Prostate gland (tissue), 2 donors: ENCODE measurements at regions not wholly inside any gene's neighbourhood (a gene's known extent, or its start where the extent isn't known, plus 50 kb on each side); places are given as distances from the start of the nearest gene placed in this dataset.
"Not testable (repeated sequence)": the region's sequence is repeated elsewhere in the genome, so short reads cannot be mapped to it uniquely, and the experiment has no call there.

Experiments
- DNase-seq: peaks from one replicate; pipeline ENCODE4 v3.0.0-alpha.2; 2019; ENCODE audit warnings: low spot score
- H3K27ac ChIP-seq, 2 donors: fragments of 200-600 bp; sonication (generic); 2 replicates each; pipeline ENCODE4 v1.5.1; 2017 to 2019
- H3K27me3 ChIP-seq: fragments of 200-600 bp; sonication (generic); replicated peaks from 2 replicates; pipeline ENCODE4 v1.5.1; 2019; ENCODE audit not compliant: insufficient read depth
- H3K36me3 ChIP-seq, 2 donors: fragments of 200-600 bp; sonication (generic); 1 replicate in 1 of 2; 2 replicates in 1 of 2; pipeline versions ENCODE4 v1.5.1 to v1.8.1; 2017 to 2019
- H3K4me1 ChIP-seq: fragments of 200-600 bp; sonication (generic); replicated peaks from 2 replicates; pipeline ENCODE4 v1.5.1; 2019
- H3K4me3 ChIP-seq, 2 donors: fragments of 200-600 bp; sonication (generic); 2 replicates each; pipeline ENCODE4 v1.5.1; 2017 to 2019
- H3K9me3 ChIP-seq: fragments of 200-600 bp; sonication (generic); 2 replicates; pipeline ENCODE4 v1.5.1; 2017
- POLR2A ChIP-seq: fragments of 450-650 bp; IDR thresholded peaks from one replicate; pipeline ENCODE4 v1.6.1; 2016; ENCODE audit warnings: antibody characterized with exemption, mild to moderate bottlenecking
- POLR2AphosphoS5 ChIP-seq: sonication (generic); formaldehyde crosslinking; IDR thresholded peaks from one replicate; pipeline ENCODE4 v1.6.1; 2017; ENCODE audit warnings: antibody characterized with exemption
- WGBS: methylation state at CpG from one replicate; pipeline ENCODE4 v1.1.5; 2018; 5-methylcytosine and 5-hydroxymethylcytosine counted together
- intact Hi-C: fragments of 100-400 bp; cut with DNase I; formaldehyde crosslinking; loops from one replicate; pipeline ENCODE4 v1.14.2; 2022
- TF ChIP-seq, protein P1 (sequence below), 4 experiments: fragments of 200-600 bp in 2 of 4; fragments of 450-650 bp in 2 of 4; sonication (generic) in 2 of 4; IDR thresholded peaks; 1 replicate in 3 of 4; 2 replicates in 1 of 4; pipeline ENCODE4 v1.5.1; 2016 to 2019; ENCODE audit warnings: antibody characterized with exemption in 4 of 4, mild to moderate bottlenecking in 2 of 4, moderate library complexity in 2 of 4

DNA sequence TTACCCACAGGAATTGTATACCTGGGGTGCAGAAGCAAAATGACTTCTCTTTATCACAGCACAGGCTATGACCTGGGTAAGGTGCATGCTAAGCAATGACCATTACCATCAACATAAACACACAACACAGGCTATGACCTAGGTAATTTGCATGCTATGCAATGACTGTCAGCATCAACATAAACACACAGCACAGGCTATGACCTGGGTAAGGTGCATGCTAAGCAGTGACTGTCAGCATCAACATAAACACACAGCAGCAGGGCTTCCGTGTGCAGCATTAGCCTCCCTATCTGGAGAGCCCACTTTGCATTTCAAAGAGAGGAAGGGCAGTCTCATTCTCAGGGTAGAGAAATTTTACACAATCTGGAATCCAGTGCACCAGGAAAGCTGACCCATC is 583.0 kb downstream of the TMEM121 start:
- H3K4me1 ChIP-seq, result no peaks in the 10 kb centered on the region
- intact Hi-C loops, result no loop called here

DNA sequence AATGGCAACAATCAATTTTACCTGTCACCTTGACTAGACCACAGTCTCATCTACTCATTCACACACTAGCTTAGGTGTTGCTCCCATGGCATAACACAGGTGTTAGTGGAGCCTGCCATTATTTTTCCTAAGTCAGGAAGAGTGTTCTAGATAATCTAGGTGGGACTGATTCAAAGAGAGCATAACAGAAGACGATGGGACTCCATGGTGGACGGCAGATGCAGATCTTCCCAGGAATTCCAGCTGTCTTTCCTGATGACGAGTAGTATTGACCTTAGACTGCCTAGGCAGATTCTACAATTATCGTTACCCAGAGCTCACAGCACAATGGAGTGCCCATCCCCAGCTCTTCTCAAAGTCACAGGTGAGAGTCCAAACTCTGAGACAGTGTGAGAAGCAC is 589.0 kb downstream of the TMEM121 start:
- no peaks in the 10 kb centered on the region for H3K9me3 ChIP-seq
- DNase-seq, result no peak
- H3K27ac ChIP-seq, result no peak overlapping the region
- WGBS, result 56% methylated on average over 4 of the region's 4 CpGs
- intact Hi-C loops, result no loop called here
- H3K4me1 ChIP-seq, result no peaks in the 10 kb centered on the region
- H3K4me3 ChIP-seq, result no peak overlapping the region
- no peaks in the 10 kb centered on the region for H3K36me3 ChIP-seq
- H3K27me3 ChIP-seq, result no peaks in the 10 kb centered on the region
- no peak for TF ChIP-seq POLR2A
- TF ChIP-seq, protein P1, sequence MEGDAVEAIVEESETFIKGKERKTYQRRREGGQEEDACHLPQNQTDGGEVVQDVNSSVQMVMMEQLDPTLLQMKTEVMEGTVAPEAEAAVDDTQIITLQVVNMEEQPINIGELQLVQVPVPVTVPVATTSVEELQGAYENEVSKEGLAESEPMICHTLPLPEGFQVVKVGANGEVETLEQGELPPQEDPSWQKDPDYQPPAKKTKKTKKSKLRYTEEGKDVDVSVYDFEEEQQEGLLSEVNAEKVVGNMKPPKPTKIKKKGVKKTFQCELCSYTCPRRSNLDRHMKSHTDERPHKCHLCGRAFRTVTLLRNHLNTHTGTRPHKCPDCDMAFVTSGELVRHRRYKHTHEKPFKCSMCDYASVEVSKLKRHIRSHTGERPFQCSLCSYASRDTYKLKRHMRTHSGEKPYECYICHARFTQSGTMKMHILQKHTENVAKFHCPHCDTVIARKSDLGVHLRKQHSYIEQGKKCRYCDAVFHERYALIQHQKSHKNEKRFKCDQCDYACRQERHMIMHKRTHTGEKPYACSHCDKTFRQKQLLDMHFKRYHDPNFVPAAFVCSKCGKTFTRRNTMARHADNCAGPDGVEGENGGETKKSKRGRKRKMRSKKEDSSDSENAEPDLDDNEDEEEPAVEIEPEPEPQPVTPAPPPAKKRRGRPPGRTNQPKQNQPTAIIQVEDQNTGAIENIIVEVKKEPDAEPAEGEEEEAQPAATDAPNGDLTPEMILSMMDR (IDR thresholded peaks at IDR 0.05), result no peak
- no peak for TF ChIP-seq POLR2AphosphoS5

More for the DNA sequence above, 583.0 kb downstream of the TMEM121 start:
- H3K4me3 ChIP-seq, result no peak overlapping the region
- TF ChIP-seq, protein P1 (IDR thresholded peaks at IDR 0.05), result no peak
- no peak for TF ChIP-seq POLR2AphosphoS5
- no peak for TF ChIP-seq POLR2A
- no peaks in the 10 kb centered on the region for H3K27me3 ChIP-seq
- no peaks in the 10 kb centered on the region for H3K36me3 ChIP-seq
- no peaks in the 10 kb centered on the region for H3K9me3 ChIP-seq
- no CpG with 5 or more reads among the region's 1 CpG for WGBS
- no peak for DNase-seq
- no peak overlapping the region for H3K27ac ChIP-seq

DNA sequence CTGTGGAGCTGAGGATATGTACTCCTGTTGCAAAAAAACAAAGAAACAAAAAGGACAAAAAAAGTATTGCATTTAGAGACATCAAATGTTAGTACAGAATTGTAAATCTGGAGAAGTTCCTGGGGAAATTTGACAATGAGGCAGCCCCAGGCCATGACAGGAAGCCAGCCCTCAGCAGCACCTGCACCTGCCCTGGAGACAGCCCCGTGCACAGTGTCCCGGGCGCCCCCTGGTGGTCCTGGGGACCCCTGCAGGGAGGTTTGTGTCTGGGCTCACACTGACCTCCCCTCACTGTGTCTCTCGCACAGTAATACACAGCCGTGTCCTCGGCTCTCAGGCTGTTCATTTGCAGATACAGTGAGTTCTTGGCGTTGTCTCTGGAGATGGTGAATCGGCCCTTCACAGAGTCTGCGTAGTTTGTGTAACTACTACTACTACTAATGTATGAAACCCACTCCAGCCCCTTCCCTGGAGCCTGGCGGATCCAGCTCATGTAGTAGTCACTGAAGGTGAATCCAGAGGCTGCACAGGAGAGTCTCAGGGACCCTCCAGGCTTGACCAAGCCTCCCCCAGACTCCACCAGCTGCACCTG is 590.1 kb downstream of the TMEM121 start:
- DNase-seq, H3K4me1 ChIP-seq, H3K4me3 ChIP-seq, H3K9me3 ChIP-seq, intact Hi-C loops, H3K27me3 ChIP-seq, H3K27ac ChIP-seq, H3K36me3 ChIP-seq: not testable (repeated sequence)
- WGBS, result 86% methylated on average over 1 of the region's 10 CpGs

DNA sequence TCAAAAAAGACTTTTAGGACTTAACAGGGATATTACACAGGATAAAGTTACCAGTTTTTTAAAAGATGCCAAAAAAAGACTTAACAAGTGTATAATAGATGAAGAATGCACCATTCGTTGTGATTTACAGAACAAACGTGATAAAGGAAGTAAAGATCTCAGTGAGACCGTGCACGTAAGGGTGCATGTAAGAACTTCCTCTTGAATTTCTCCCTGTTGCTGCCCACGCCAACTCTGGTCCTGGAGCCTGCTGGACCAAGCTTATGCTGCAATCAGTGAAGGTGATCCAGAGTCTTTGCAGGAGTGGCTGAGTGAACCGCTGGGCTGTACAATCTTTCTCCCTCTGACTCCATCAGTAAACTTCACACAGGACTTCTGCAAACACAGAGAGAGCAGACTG is 593.7 kb downstream of the TMEM121 start:
- H3K27me3 ChIP-seq, result no peaks in the 10 kb centered on the region
- DNase-seq, result no peak
- H3K4me1 ChIP-seq, result no peaks in the 10 kb centered on the region
- H3K27ac ChIP-seq, result no peak overlapping the region
- H3K9me3 ChIP-seq, result no peaks in the 10 kb centered on the region
- H3K4me3 ChIP-seq, result no peak overlapping the region
- TF ChIP-seq POLR2A, result no peak
- TF ChIP-seq, protein P1 (IDR thresholded peaks at IDR 0.05), result no peak
- no peak for TF ChIP-seq POLR2AphosphoS5
- WGBS, result 35% methylated on average over 6 of the region's 6 CpGs
- no peaks in the 10 kb centered on the region for H3K36me3 ChIP-seq
- intact Hi-C loops, result no loop called here

DNA sequence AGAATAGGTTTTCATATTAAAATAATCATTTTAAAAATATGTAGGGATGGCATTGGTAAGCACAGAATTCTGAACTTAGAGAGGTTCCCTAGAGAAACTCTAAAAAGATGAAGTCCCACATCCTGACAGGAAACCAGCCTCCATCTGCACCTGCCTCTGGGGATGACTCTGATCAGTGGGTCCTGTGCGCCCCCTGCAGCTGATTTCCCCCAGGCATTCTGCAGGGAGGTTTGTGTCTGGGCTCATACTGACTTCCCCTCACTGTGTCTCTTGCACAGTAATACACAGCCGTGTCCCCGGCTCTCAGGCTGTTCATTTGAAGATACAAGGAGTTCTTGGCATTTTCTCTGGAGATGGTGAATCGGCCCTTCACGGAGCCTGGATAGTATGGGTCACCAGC is 602.9 kb downstream of the TMEM121 start:
- DNase-seq, result no peak
- H3K9me3 ChIP-seq, result no peaks in the 10 kb centered on the region
- WGBS, result 57% methylated on average over 5 of the region's 5 CpGs
- intact Hi-C loops, result no loop called here
- no peak overlapping the region for H3K27ac ChIP-seq
- no peaks in the 10 kb centered on the region for H3K27me3 ChIP-seq
- H3K36me3 ChIP-seq, result no peaks in the 10 kb centered on the region
- TF ChIP-seq POLR2A (no peak), POLR2AphosphoS5 (no peak)
- TF ChIP-seq, protein P1 (IDR thresholded peaks at IDR 0.05), result no peak
- no peak overlapping the region for H3K4me3 ChIP-seq
- no peaks in the 10 kb centered on the region for H3K4me1 ChIP-seq

DNA sequence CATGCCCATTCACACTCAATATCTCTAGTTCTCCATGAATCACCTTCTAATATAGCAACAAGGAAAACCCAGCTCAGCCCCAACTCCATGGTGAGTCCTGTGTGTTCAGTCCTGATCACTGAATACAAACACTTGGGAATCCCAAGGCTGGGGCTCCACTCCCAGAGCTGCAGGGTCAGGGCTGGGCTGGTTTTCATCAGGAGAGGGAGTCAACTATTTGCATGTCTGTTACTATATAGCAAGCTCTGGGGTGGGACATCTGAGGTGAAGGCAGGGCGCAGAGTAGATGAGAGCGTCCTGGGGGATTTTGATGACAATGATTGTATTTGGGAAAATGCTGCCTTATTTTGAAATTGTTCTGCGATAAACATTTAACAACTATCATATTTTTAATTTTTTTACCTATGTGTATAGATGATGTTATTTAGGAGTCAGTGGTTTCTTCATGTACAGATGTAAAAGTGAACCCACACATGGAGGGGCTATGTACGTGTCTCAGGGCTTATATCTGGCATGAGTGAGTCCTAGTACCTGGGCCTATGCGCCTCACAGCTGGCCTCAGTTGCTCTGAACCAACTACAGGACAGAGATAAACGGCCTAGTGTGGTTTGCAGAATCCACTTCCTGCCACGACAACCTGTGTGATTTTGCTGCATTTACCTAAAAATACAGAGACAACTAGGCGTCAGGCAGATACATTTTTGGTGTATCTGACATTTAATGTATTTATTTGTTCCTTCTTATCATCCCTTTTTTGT is 603.7 kb downstream of the TMEM121 start:
- DNase-seq, intact Hi-C loops, H3K27ac ChIP-seq, H3K27me3 ChIP-seq, H3K4me1 ChIP-seq, H3K36me3 ChIP-seq, H3K9me3 ChIP-seq, H3K4me3 ChIP-seq: not testable (repeated sequence)
- 61% methylated on average over 8 of the region's 8 CpGs for WGBS

DNA sequence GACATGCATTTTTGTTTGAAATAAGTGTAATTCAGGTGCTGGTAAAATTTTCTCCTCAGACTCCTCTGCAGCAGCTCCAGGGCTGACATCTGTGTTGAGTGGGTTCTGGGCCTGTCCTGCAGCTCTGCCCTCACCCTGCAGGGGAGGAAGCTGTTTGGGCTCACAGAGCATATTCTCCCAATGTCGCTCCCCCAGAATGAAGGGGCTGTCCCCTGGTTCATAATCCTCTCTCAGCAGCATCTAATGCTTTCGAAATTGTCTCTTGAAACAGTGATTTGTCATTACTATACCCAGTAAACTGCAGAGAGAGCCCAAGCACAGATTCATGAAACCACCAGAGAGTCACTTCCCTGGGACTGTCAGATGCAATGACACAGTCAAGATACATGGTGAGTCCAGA is 606.7 kb downstream of the TMEM121 start:
- H3K27ac ChIP-seq, H3K4me3 ChIP-seq, H3K9me3 ChIP-seq, H3K4me1 ChIP-seq, H3K27me3 ChIP-seq, H3K36me3 ChIP-seq, intact Hi-C loops, DNase-seq: not testable (repeated sequence)
- 34% methylated on average over 2 of the region's 2 CpGs for WGBS
